Neural cell (in vitro differentiated cells): ENCODE measurements at regions not wholly inside any gene's neighbourhood (a gene's known extent, or its start where the extent isn't known, plus 50 kb on each side); places are given as distances from the start of the nearest gene placed in this dataset.

ENCODE experiments used
- CTCF ChIP-seq: fragments of 450-650 bp; IDR thresholded peaks from 2 replicates; pipeline ENCODE4 v1.5.1; 2014; ENCODE audit warnings: antibody characterized with exemption, mild to moderate bottlenecking, moderate library complexity; ENCODE audit not compliant: poor library complexity, severe bottlenecking
- EP300 ChIP-seq: fragments of 450-650 bp; conservative IDR thresholded peaks from 2 replicates; pipeline ENCODE4 v1.6.1; 2014; ENCODE audit warnings: antibody characterized with exemption, mild to moderate bottlenecking, moderate library complexity; ENCODE audit not compliant: poor library complexity, severe bottlenecking
- EZH2 ChIP-seq: fragments of 200-600, 300-800 bp; shearing (Covaris generic), sonication (generic); IDR thresholded peaks from 2 replicates; pipeline ENCODE4 v1.6.1; 2014; ENCODE audit warnings: antibody characterized with exemption, low read length, borderline replicate concordance, mild to moderate bottlenecking; ENCODE audit not compliant: insufficient read depth, poor library complexity, severe bottlenecking
- RAD21 ChIP-seq: fragments of 450-650 bp; conservative IDR thresholded peaks from 2 replicates; pipeline ENCODE4 v1.6.1; 2014; ENCODE audit warnings: antibody characterized with exemption, mild to moderate bottlenecking, moderate library complexity
- TAF1 ChIP-seq: IDR thresholded peaks from 2 replicates; pipeline ENCODE4 v1.6.1; 2012; ENCODE audit warnings: low read depth

GRCh38 chr10:81034383-81034782, 496.7 kb downstream of the SH2D4B start:
- TF ChIP-seq CTCF = no peak
- TF ChIP-seq EZH2 = no peak
- TF ChIP-seq TAF1 = no peak
- TF ChIP-seq EP300 = no peak
- no peak for TF ChIP-seq RAD21
